ENCODE measurements at regions not wholly inside any gene's neighbourhood (a gene's known extent, or its start where the extent isn't known, plus 50 kb on each side); places are given as distances from the start of the nearest gene placed in this dataset.
"Not testable (repeated sequence)": the region's sequence is repeated elsewhere in the genome, so short reads cannot be mapped to it uniquely, and the experiment has no call there.

GRCh38 chr16:86712158-86713009, 134.0 kb downstream of the FOXL1 start:
- DNase-seq (ENCODE audit: low read depth in 2 of 2, low spot score in 1 of 2): no peak

GRCh38 chr16:86713021-86713631, 134.8 kb downstream of the FOXL1 start:
- no peak for DNase-seq (ENCODE audit: low read depth in 2 of 2, low spot score in 1 of 2)

DNA sequence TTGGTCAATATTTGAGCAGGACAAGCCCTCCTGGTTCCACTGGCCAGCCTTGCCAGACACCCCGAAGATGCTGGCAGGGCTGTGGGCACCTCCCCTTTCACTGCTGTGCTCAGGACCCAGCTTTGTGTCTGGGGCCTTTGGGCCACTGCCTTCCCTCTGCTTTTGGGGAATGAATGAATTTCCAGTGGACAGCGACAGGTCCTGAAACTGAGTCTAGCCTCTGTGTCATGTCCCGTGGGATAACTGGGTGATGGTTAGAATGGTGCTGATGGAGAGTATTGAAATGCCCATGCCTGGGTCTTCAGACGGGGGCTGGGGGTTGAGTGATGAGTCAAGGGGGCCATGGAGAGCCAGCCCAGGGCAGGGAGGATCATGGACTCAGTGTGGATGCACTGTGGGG, 135.8 kb downstream of the FOXL1 start:
- DNase-seq (ENCODE audit: low read depth in 2 of 2, low spot score in 1 of 2): no peak

DNA sequence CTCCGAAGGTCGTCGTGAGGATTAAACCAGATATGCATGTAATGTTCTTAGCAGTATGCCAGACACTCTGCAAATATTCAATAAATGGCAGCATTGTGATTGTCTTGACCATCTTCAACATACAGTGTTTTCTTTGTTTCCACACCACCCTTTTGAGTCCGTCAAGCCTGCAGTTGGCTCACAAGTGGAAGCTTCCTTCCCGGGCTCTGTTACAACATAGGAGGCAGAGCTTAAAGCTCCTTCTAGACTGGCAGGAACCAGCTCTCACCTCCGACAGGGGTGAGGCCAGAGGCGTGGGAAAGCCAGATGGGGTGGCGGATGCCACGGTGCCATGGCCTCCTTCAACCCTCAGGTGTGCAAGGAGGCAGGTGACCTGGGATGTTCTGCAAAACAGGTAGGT, 138.3 kb downstream of the FOXL1 start:
- no peak for DNase-seq (ENCODE audit: low read depth in 2 of 2, low spot score in 1 of 2)

GRCh38 chr16:86718118-86718517, 139.8 kb downstream of the FOXL1 start:
- DNase-seq (ENCODE audit: low read depth in 2 of 2, low spot score in 1 of 2): no peak

- no peak for DNase-seq (ENCODE audit: low read depth in 2 of 2, low spot score in 1 of 2)
Observed at GRCh38 chr16:86722970-86723369, 144.6 kb downstream of the FOXL1 start.

DNA sequence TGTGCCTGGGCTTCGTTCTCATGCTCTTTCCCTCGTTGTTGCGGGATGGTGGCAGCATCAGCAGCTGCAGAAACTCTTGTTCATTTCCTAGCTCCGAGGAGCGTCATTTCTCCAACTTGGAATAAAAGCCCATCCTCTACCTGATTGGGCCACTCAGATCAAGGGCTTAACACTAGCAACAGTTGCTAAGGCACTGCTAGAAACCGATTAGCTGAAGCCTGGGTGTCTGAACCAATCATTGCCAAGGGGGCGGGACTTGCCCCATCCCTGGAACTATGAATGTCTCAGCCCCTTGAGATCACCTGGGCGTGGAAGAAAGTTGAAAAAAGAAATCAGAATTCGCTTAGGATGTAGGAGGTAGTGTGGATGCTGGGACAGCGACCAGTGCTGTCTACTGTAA, 145.3 kb downstream of the FOXL1 start:
- DNase-seq (ENCODE audit: low read depth in 2 of 2, low spot score in 1 of 2): no peak

DNA sequence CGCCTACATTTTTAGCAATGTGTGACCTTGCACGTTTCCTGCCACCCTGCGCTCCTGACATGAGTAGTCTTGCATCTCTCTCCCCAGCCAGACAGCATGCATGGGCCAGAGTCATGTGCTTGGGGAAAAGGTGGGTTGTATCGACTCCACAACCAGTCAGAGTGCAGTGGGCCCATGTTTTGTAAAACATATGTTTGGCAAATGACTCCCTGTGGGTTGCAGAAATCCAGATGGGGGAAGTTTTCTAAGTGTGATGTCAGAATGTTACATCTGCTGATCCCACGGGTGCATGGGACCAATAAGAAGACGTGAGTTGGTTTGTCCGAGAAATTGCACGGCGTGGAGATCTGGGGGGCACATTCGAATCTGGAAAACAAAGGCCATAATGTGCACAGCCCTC, 147.1 kb downstream of the FOXL1 start:
- no peak for DNase-seq (ENCODE audit: low read depth in 2 of 2, low spot score in 1 of 2)

- no peak for DNase-seq (ENCODE audit: low read depth in 2 of 2, low spot score in 1 of 2)
Observed at GRCh38 chr16:86726340-86726739, 148.0 kb downstream of the FOXL1 start.

- no peak for DNase-seq (ENCODE audit: low read depth in 2 of 2, low spot score in 1 of 2)
Observed at GRCh38 chr16:86727131-86727530, 148.8 kb downstream of the FOXL1 start.

DNA sequence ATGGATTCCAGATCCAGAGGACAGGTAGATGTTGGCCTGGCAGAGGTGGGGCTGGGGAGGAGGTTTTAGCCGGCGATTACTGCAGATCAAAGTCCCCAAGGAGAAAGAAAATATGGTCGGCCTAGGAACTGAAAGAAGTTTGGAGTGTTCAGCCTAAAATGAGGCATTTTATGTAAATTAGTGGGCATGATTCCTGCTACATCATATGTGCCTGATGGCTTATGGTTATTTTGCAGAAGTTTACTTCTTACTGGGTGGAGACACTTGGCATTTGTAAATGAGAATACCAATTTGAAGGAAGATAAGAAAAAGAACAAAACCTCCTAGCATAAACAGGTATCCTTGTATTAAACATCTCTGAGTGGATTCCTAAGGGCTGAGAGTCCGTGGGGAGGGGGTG, 149.3 kb downstream of the FOXL1 start:
- no peak for DNase-seq (ENCODE audit: low read depth in 2 of 2, low spot score in 1 of 2)

- DNase-seq (ENCODE audit: low read depth in 2 of 2, low spot score in 1 of 2): no peak
Observed at GRCh38 chr16:86729686-86730085, 151.3 kb downstream of the FOXL1 start.

- DNase-seq (ENCODE audit: low read depth in 2 of 2, low spot score in 1 of 2): no peak
Observed at GRCh38 chr16:86730086-86730485, 151.7 kb downstream of the FOXL1 start.

- DNase-seq (ENCODE audit: low read depth in 2 of 2, low spot score in 1 of 2): no peak
Observed at GRCh38 chr16:86730597-86730996, 152.2 kb downstream of the FOXL1 start.

DNA sequence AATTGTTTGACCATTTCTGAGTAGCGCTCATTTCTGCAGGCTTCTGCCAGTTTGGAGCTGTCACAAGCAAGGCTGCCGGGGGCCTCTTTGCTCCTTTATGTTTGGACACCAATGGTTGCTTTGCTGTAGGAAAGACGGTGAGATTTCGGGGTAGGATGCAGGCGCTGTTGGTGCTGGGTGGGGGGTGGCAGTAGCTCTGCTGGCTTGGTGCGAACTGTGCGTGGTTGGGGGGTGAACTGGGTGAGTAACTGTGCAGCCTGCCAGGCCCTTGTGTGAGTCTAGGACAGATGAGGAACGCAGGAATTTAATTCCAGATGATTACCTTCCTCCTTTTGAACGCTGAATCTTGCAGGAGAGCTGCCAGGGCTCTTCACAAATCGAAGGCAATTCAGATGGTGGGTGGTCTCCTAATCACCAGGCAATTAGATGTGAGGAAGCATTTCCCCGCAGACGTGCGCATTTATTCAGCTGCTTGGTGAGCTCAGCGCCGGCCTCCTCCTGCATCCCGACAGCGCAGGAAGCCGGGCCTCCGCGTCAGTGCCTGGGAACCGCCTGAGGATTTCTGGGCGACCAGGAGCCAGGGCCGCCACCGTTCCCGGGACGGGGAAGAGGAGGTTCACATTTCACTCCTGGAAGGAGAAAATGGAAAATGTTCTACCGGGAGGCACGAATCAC, 154.4 kb downstream of the FOXL1 start:
- no peak for DNase-seq (ENCODE audit: low read depth in 2 of 2, low spot score in 1 of 2)

DNA sequence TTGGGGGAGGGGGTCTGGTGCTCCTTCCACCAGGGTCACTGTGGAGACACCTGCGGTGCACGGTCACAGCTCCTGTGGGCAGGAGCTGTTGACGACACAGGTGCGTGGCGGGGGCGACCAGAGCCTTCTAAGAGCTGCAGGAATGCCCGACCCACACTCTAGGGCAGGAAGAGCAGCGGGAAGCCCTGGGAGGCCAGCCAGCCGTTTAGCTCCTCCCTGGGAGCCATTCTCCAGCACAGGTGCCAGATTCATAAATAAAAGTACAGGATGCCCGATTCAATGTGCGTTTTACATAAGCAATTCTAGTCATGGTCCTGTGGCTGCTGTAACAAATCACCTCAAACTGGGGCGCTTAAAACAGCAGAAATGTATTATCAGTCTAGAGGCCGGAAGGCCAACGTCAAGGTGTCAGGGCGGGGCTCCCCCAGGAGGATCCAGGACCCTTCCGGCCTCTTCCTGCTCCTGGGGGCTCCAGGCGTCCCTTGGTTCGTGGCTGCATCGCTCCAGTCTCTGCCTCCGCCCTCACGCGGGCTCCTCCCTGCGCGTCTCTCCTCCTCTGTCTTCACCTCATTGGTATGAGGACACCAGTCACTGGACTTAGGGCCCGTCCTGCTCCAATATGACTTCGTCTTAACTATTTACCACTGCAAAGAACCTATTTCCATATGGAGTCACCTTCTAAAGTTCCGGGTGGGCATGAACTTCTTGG, 155.4 kb downstream of the FOXL1 start:
- DNase-seq (ENCODE audit: low read depth in 2 of 2, low spot score in 1 of 2): no peak

DNA sequence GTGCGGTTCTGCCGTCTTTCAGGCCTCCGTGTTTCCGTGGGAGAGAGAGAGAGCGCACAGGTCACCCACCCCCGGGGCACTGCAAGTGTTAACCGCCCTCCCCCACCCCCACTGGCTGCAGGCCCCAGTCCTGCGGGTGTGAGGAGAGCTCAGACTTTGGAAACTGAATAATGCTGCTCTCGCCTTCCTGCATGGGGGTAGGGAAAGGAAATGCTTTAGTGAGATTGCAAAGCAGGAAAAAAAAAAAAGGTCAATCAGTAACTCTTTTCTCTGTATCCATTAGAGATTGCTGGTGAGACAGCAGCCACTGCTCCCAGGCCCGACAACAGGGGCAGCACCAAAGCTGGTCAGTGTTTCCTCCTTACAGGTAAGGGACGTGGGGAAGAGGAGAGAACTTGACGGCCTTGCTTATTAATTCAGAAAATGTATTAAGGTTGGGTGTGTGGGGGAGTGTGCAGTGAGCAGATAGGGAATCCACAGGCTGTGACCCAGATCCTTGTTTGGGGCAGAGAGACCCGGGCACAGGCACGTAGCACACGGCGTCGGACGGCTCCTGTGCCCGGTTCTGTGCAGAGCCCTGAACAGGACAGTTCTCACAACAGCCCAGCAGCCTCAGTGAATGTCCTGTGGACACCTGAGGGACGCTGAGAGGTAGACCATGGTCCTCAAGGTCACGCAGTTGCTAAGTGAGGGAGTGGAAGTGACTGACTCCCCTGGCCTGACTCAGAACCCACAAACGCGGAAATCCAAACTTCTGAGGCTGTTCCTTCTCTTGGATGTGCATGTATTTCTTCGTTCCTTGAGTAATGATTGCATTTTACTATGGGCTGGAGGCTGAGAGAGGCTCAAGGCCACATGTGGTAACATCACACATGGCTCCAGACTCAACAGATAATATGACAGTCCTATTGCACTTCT, 156.5 kb downstream of the FOXL1 start:
- no peak for DNase-seq (ENCODE audit: low read depth in 2 of 2, low spot score in 1 of 2)

DNA sequence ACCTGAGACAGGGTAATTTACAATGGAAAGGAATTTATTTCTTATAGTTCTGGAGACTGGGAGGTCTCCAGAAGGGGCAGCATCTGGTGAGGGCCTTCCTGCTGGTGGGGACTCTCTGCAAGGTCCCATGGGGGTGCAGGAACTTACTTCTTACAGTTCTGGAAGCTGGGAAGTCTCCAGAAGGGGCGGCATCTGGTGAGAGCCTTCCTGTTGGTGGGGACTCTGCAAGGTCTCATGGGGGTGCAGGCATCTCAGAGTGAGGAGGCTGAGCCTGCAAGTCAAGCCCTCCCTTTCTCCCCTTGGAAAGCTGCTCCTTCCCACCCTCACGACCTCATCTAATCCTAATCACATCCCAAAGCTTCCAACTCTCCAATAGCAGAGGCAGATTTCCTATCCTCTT, 157.4 kb downstream of the FOXL1 start:
- DNase-seq (ENCODE audit: low read depth in 2 of 2, low spot score in 1 of 2): no peak

GRCh38 chr16:86736502-86736901, 158.2 kb downstream of the FOXL1 start:
- no peak for DNase-seq (ENCODE audit: low read depth in 2 of 2, low spot score in 1 of 2)

GRCh38 chr16:86737083-86737482, 158.7 kb downstream of the FOXL1 start:
- DNase-seq (ENCODE audit: low read depth in 2 of 2, low spot score in 1 of 2): no peak

DNA sequence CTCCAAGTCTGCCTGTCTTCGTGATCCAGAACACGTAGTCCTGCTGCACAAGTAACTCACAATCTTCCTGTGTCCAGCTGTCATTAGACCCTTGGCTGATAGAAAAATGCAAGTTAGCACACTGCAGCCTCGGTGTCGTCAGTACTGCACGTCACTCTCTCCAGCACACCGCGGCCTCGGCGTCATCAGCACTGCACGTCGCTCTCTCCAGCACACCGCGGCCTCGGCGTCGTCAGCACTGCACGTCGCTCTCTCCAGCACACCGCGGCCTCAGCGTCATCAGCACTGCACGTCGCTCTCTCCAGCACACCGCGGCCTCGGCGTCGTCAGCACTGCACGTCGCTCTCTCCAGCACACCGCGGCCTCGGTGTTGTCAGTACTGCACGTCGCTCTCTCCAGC, 160.0 kb downstream of the FOXL1 start:
- not testable (repeated sequence) for DNase-seq (ENCODE audit: low read depth in 2 of 2, low spot score in 1 of 2)

Measured in stimulated activated CD8-positive, alpha-beta memory T cell treated with anti-CD3 and anti-CD28 coated beads, Interleukin-4, amount 100 ng/mL, for 4 hours (primary cell).